SU-DHL-6 (cell line): ENCODE measurements at regions not wholly inside any gene's neighbourhood (a gene's known extent, or its start where the extent isn't known, plus 50 kb on each side); places are given as distances from the start of the nearest gene placed in this dataset.

Source experiments
- H2AFZ ChIP-seq: fragments of 200-600 bp; sonication (generic); 2 replicates; pipeline ENCODE4 v1.6.1; 2014; ENCODE audit warnings: low read depth, mild to moderate bottlenecking, moderate library complexity, mixed read lengths, antibody characterized with exemption, low read length; ENCODE audit not compliant: severe bottlenecking
- H3F3A ChIP-seq: fragments of 200-600 bp; shearing (Covaris generic); 2 replicates; pipeline ENCODE4 v1.6.0; 2016; ENCODE audit warnings: antibody characterized with exemption, mild to moderate bottlenecking; ENCODE audit not compliant: insufficient read depth
- H3K27ac ChIP-seq: fragments of 200-600 bp; sonication (generic); 2 replicates; pipeline ENCODE4 v1.5.1; 2016; ENCODE audit warnings: low read depth, mild to moderate bottlenecking, low read length, moderate library complexity, mixed read lengths
- H3K27me3 ChIP-seq: fragments of 200-600 bp; sonication (generic), shearing (Covaris generic); 2 replicates; pipeline ENCODE4 v1.6.0; 2014; ENCODE audit warnings: mild to moderate bottlenecking, low read length
- H3K36me3 ChIP-seq: fragments of 200-600 bp; sonication (generic); 2 replicates; pipeline ENCODE4 v1.6.1; 2014; ENCODE audit warnings: mild to moderate bottlenecking, low read length, mixed read lengths
- H3K4me2 ChIP-seq: fragments of 300-600, 200-600 bp; shearing (Covaris generic), sonication (generic); 2 replicates; pipeline ENCODE4 v1.6.0; 2014; ENCODE audit warnings: low read length, low read depth, mild to moderate bottlenecking; ENCODE audit not compliant: poor library complexity, severe bottlenecking
- H3K4me3 ChIP-seq: fragments of 200-600 bp; sonication (generic); 2 replicates; pipeline ENCODE4 v1.5.1; 2014; ENCODE audit warnings: antibody characterized with exemption, low read length, mild to moderate bottlenecking, mixed read lengths; ENCODE audit not compliant: insufficient read depth, poor library complexity, severe bottlenecking
- H3K79me2 ChIP-seq: fragments of 200-600 bp; sonication (generic); 2 replicates; pipeline ENCODE4 v1.6.1; 2014; ENCODE audit warnings: mild to moderate bottlenecking, low read length, moderate library complexity; ENCODE audit not compliant: insufficient read depth
- H3K9ac ChIP-seq: fragments of 200-600 bp; sonication (generic); 2 replicates; pipeline ENCODE4 v1.7.0; 2014; ENCODE audit warnings: mild to moderate bottlenecking, low read length
- H3K9me2 ChIP-seq: fragments of 200-600 bp; sonication (generic); replicated peaks from 2 replicates; pipeline ENCODE4 v1.6.1; 2014; ENCODE audit warnings: low read length; ENCODE audit not compliant: insufficient read depth
- H3K9me3 ChIP-seq: fragments of 200-600 bp; sonication (generic); 2 replicates; pipeline ENCODE4 v1.6.1; 2014; ENCODE audit warnings: low read length, mixed read lengths; ENCODE audit not compliant: insufficient read depth
- H4K20me1 ChIP-seq: fragments of 200-600 bp; sonication (generic); 2 replicates; pipeline ENCODE4 v1.6.1; 2014; ENCODE audit warnings: low read depth, mild to moderate bottlenecking, antibody characterized with exemption, low read length, moderate library complexity, mixed read lengths
- CTCF ChIP-seq: fragments of 200-600 bp; sonication (generic); IDR thresholded peaks from one replicate; pipeline ENCODE4 v1.5.1; 2017; ENCODE audit warnings: antibody characterized with exemption, mild to moderate bottlenecking, low read length, moderate library complexity; ENCODE audit not compliant: insufficient read depth, poor library complexity, severe bottlenecking
- EZH2phosphoT487 ChIP-seq: fragments of 200-600 bp; sonication (generic), shearing (Covaris generic); conservative IDR thresholded peaks from 2 replicates; pipeline ENCODE4 v1.6.1; 2018; ENCODE audit warnings: mild to moderate bottlenecking, antibody characterized with exemption, low read length, moderate library complexity, mixed read lengths

GRCh38 chr4:13056630-13057189 is 427.4 kb downstream of the RAB28 start:
- Histone ChIP-seq H3K9me2 (no peaks in the 10 kb centered on the region), H3K9me3 (no peaks in the 10 kb centered on the region), H3K9ac (no peak overlapping the region), H3K4me3 (no peak overlapping the region), H3K27ac (no peak overlapping the region), H3K27me3 (no peaks in the 10 kb centered on the region), H4K20me1 (no peaks in the 10 kb centered on the region), H3K36me3 (no peaks in the 10 kb centered on the region), H3F3A (no peaks in the 10 kb centered on the region), H3K4me2 (no peak overlapping the region), H2AFZ (no peak overlapping the region), H3K79me2 (no peaks in the 10 kb centered on the region)
- TF ChIP-seq CTCF (no peak), EZH2phosphoT487 (no peak)

DNA sequence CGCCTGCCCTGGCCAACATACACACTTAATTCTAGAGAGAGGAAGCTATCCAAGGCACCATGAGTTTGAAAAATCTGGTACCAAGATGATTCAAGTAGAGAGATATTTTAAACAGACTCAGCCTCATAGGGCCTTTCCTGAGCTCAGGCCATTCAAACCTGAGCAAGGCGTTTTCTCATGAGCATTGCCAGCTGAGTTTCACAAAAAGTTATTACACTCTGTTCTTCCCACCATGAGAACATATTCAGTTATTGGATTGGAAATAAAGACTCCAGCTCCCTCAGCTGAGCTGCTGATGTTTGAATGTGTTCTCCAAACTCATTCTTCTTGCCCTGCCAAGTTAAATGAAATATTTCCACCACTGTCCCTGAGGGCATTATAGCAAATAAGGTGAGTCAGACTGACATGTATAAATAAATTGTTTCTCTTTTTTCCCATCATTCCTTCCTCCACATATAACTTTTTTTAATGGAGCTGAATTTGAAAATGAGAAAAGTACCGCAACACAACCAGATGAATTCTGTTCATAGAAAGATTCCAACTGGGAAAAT is 429.6 kb downstream of the RAB28 start:
- Histone ChIP-seq H2AFZ (no peak overlapping the region), H3K27ac (no peak overlapping the region), H3K4me3 (no peak overlapping the region), H3K9me3 (no peaks in the 10 kb centered on the region), H3F3A (no peaks in the 10 kb centered on the region), H3K79me2 (no peaks in the 10 kb centered on the region), H4K20me1 (no peaks in the 10 kb centered on the region), H3K36me3 (no peaks in the 10 kb centered on the region), H3K27me3 (no peaks in the 10 kb centered on the region), H3K9me2 (no peaks in the 10 kb centered on the region), H3K4me2 (no peak overlapping the region), H3K9ac (no peak overlapping the region)
- TF ChIP-seq CTCF (no peak), EZH2phosphoT487 (no peak)

GRCh38 chr4:13047591-13047990 is 436.5 kb downstream of the RAB28 start:
- no peak overlapping the region for H3K4me2 ChIP-seq
- no peak overlapping the region for H2AFZ ChIP-seq
- H4K20me1 ChIP-seq: no peaks in the 10 kb centered on the region
- H3K9me2 ChIP-seq: no peaks in the 10 kb centered on the region
- no peaks in the 10 kb centered on the region for H3F3A ChIP-seq
- H3K36me3 ChIP-seq: no peaks in the 10 kb centered on the region
- no peaks in the 10 kb centered on the region for H3K27me3 ChIP-seq
- no peaks in the 10 kb centered on the region for H3K79me2 ChIP-seq
- TF ChIP-seq CTCF (no peak), EZH2phosphoT487 (no peak)
- no peaks in the 10 kb centered on the region for H3K9me3 ChIP-seq
- H3K4me3 ChIP-seq: no peak overlapping the region
- H3K27ac ChIP-seq: no peak overlapping the region
- H3K9ac ChIP-seq: no peak overlapping the region
